ENCODE measurements at regions not wholly inside any gene's neighbourhood (a gene's known extent, or its start where the extent isn't known, plus 50 kb on each side); places are given as distances from the start of the nearest gene placed in this dataset.

DNA sequence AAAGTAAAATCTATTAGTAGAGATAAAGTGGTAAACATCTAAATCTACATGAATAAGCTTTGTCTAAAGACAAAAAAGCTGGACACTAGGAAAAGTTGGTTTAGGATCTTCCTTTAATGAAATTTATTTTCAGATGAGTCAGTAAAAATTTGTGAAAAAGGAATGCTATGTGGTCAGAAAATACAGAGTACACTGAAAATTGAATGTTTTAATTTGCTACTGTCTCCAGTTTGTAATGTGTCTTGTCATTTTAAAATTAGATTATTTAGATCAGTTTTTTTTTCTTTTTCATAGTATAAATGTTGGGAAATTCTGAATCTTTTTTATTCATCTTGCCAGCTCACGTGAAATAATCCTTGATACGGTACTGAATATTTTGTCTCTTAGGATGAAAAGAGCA, 56.9 kb downstream of the SLITRK6 start:
- DNase-seq: no peak

GRCh38 chr13:85741017-85741416, 58.2 kb downstream of the SLITRK6 start:
- DNase-seq: no peak

DNA sequence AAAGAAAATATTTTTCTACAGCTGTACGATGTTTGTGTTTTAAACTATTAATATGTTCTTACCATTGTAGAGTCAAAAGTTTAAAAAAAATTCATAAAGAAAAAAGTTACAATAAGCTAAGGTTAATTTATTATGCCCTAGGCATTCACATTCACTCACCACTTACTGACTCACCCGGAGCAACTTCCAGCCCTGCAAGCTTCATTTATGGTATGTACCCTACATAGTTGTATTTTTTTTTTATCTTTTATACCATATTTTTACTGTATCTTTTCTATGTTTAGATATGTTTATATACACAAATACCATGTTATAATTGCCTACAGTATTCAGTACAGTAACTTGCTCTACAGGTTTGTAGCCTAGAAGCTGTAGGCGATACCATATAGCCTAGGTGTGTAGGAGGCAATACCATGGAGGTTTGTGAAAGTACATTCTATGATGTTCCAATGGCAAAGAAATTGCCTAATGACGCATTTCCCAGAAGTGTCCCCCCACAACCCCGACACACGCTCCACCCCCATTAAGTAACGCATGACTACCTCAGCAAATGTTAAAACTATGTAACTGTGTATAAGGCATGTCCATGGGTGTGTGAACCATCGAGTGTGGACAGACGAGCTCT, 60.4 kb downstream of the SLITRK6 start:
- no peak for DNase-seq

DNA sequence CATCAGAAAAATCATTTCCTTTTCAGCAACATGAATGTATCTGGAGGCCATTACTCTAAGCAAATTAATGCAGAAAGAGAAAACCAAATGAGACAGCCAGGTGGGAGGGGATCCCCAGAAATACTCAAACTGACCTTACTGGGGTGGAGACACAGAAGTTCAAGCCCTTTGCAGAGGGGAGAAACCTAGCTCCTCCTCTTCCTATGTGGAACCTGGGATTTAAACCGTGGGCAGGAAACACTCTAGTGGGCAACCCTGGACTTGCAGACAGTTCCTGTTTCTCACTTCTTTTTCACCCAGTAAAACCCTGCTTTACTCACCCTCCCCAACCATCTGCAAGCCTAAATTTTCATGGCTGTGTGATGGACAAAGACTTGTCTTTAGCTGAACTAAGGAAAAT, 61.3 kb downstream of the SLITRK6 start:
- no peak for DNase-seq

DNA sequence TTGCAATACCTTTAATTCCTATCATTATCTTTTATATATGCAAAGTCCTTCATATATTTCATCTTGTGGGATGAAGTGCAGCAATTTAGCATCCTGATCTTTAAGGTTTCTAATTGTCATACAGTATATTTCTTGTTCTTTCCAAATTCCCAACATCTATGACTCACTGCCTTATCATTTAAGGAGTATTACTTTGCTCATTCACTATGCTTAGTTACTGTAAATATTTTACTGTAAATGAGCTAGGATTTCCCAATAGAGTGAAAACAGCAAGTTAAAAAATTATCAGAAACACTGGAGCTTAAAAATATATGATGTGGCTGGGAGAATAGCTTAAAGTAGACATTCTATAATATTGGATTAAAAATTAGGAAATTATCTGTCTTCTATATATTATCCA, 69.9 kb downstream of the SLITRK6 start:
- no peak for DNase-seq

DNA sequence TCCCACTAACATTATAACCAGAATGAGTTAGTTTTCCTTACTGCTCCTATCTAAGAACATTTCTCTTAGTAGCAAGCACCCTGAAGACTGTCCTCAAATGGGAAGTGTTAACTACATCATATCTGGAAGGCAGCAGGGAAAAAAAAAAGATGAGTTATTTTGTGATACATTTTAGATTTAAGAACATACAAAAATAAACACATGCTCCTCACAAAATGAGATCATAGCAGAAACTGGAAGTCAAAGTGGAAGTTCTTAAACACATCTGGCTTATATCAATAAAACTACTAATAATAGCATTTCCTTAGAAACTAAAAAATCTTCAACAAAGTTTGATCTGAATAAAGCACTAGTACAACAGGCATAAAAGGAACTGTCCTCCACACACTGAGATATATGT, 70.4 kb downstream of the SLITRK6 start:
- DNase-seq: no peak

GRCh38 chr13:85725433-85725832, 73.8 kb downstream of the SLITRK6 start:
- no peak for DNase-seq

- peak; percentile 46 for DNase-seq
Observed at GRCh38 chr13:85724546-85725432, 74.4 kb downstream of the SLITRK6 start.

DNA sequence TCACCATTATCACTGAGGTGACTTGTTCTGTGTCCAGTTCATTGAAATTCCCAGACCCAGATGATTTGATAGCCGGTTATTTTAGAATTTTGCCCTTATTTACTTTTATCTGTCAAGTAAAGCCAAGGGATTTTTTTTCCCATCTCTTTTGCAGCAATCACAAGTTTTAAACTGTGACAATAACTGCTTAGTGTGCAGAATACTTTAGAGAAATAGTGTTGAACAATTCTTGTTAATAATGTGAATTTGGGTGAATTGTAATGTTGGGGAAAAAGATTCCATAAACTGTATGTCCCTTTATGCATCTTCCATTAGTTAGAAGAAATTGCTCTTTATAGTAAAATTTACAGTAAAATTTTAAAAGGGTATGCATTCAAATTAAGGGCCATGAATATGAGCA, 79.5 kb downstream of the SLITRK6 start:
- DNase-seq: no peak

DNA sequence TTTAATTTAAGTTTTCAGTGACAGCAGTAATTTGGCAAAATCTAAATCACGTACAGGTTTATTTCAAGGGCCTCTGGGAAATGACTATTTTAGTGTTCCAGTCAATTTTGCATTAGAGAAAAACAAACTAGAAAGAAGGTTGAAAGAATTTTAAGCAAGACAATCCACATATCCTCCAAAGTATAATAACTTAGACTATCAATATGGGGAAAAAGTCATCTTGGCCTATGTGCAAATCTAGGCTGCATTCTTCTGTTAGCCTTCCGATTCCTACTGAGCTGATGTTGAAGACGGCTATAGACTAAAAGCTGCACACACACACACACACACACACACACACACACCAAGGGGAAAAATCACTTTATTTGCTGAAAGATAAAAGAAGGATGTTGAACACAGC, 81.3 kb downstream of the SLITRK6 start:
- DNase-seq: no peak

GRCh38 chr13:85710545-85710944, 88.7 kb downstream of the SLITRK6 start:
- no peak for DNase-seq

DNA sequence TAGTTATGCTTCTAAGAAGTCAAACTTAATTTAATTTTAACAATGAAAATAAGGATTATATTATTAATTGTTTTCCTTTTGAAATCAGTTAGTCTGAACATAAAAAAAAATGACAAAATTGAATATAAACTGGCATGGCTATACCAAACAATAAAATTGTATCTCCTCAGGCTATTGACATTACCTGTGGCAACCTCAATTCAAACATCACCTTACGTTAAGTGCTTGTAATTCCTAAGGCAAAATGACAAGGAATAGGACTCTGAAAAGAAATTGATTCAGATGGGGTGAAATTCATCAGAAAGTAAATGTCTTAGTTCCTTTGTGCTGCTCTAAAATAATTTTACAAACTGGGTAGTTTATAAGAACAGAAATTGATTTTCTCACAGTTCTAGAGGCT, 89.5 kb downstream of the SLITRK6 start:
- no peak for DNase-seq

DNA sequence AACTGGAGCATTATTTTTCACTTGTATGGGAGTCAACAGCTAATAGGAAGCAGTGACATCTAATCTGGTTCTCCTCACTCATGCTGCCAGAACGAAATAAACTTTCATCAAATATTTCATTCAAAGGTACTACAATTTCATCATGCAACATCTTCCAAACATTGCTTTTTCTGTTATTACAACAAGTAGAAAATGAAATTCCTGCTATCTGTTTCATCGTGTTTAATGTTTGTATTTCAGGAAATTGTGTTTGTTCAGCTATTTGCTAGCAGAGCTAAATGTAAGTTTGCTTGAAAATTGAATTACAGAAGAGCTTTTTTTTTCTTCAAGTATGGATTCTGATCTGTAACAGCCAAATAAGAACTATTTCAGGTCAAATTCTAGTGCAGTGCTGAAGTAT, 90.1 kb downstream of the SLITRK6 start:
- DNase-seq: no peak

DNA sequence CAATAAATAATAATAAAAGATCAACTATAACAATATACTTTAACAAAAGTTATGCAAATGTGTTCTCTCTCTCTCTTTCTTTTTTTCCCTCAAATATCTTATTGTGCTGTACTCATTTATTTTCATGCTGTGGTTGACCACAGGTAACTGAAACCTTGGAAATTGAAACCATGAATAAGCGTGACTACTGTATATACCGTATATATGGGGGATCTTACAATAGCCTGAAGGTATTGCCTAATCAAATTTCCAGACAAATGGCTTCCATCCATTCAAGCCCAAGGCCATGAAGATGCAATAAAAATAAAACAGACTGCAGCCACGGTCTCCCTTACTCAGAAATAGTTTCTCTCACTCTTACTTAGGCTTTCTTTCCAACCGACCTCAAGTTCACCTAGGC, 98.3 kb downstream of the SLITRK6 start:
- DNase-seq: no peak

GRCh38 chr13:85698256-85698655, 101.0 kb downstream of the SLITRK6 start:
- no peak for DNase-seq

DNA sequence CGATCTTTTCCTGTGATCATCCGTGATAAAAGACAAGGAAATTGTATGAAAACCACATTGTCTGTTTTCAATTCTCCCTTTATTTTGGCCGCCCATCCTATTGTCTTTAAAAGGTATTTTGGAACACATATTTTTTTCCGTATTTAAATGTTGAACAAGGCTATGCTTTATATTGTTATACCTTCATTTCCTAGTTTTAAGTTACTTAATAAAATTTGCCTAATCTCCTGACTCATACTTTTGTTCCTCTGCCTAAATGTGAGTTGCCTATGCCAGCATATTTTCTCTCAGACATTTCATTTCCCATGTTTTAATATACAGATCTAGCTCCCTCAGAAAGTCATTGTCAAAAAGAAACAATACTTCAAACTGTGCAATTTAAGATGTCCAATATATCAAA, 104.2 kb downstream of the SLITRK6 start:
- no peak for DNase-seq

DNA sequence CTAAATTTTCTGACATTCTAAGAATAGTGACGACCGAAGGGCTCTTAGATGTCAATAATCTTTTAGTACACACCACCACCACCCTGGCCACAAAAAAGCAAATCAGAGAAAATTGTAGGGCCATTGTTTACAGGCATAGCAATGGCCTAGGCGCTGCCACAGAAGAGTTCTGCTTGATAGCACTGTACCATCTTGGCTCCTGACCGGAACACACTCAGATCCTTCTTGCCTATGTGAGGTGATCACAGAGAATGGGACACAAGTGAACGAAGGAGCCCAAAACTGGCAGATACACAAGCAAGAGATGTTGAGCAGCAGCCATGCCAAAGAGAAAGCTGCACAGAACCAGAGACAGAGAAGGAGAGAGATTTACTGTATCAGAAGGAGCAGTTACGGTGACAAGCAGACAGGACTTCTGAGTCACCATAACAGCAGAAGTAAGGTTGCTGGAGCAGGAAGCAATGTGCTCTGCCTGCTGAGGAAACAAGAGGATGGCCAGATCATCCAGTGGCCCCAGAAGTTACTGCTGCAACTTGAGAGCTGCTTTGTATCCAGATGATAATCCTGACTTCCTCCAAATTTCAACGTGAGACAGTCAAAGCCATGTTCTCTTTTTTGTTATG, 105.2 kb downstream of the SLITRK6 start:
- peak; percentile 79 for DNase-seq

DNA sequence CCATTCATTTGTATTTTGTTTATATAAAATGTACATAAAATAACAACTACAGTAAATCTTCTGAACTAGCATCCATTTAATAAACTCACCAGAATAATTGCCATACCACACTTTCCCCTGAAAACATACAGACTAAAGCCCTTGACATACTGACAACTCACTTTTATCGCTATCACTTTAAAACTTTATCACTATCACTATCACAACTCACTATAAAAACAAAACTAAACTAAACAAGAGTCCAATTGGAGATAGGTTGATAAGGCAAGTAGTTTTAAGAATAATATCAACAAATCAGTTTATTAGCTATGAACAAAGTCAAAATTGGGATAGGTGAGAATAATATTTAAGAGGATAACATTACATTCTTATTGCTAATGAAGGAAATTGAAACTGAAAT, 108.9 kb downstream of the SLITRK6 start:
- no peak for DNase-seq

DNA sequence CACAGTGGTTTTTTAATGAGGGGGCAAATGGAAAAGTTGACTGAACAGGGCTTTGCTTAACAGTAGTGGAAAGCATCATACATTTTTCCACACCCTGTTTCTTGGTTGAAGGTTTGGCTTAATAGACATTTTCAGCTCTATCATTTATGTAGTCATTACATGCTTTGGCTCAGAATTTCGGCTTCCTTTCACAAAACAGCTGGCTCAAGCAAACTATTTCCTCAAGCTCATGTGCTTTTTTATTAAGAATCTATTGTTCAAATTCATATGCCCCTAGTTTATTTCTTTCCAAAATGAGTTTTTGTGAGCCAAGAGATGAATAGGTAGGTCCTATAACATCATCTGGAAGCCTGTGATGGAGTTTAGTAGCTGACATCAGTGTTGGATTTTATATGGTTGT, 113.8 kb downstream of the SLITRK6 start:
- no peak for DNase-seq

- no peak for DNase-seq
Observed at GRCh38 chr13:85675151-85675907, 123.9 kb downstream of the SLITRK6 start.

- DNase-seq: no peak
Observed at GRCh38 chr13:85671336-85671735, 127.9 kb downstream of the SLITRK6 start.

- peak; percentile 73 for DNase-seq
Observed at GRCh38 chr13:85666356-85666755, 132.9 kb downstream of the SLITRK6 start.

- DNase-seq: no peak
Observed at GRCh38 chr13:85665286-85665685, 133.9 kb downstream of the SLITRK6 start.
